Spinal cord (tissue), 9 donors: ENCODE measurements at regions not wholly inside any gene's neighbourhood (a gene's known extent, or its start where the extent isn't known, plus 50 kb on each side); places are given as distances from the start of the nearest gene placed in this dataset.

ENCODE experiments used
- DNase-seq, 6 donors: peaks; one replicate each; pipeline versions ENCODE4 v3.0.0 to v3.0.0-alpha.2; 2013 to 2015; ENCODE audit warnings: low spot score in 6 of 6, low read depth in 4 of 6
- H3K27ac ChIP-seq: one replicate; pipeline ENCODE4 v1.5.1; 2013; ENCODE audit warnings: low read depth, low read length, control low read depth
- H3K27me3 ChIP-seq: one replicate; pipeline ENCODE4 v1.6.1; 2013; ENCODE audit warnings: low read length; ENCODE audit not compliant: control insufficient read depth, insufficient read depth
- H3K36me3 ChIP-seq: one replicate; pipeline ENCODE4 v1.6.1; 2013; ENCODE audit warnings: low read length; ENCODE audit not compliant: control insufficient read depth, insufficient read depth
- H3K4me1 ChIP-seq: one replicate; pipeline ENCODE4 v1.6.1; 2013; ENCODE audit warnings: low read length; ENCODE audit not compliant: control insufficient read depth, insufficient read depth
- H3K4me3 ChIP-seq: one replicate; pipeline ENCODE4 v1.5.1; 2013; ENCODE audit warnings: low read depth, low read length, control low read depth
- H3K9me3 ChIP-seq: one replicate; pipeline ENCODE4 v1.6.1; 2013; ENCODE audit warnings: low read length; ENCODE audit not compliant: control insufficient read depth, insufficient read depth
- WGBS: methylation state at CpG from one replicate; pipeline ENCODE4 v1.1.5; 2013; ENCODE audit warnings: missing lambda C conversion rate; ENCODE audit not compliant: insufficient coverage; 5-methylcytosine and 5-hydroxymethylcytosine counted together
- donor health status: healthy.

GRCh38 chr6:132133736-132134445, 182.7 kb upstream of the CCN2 start:
- DNase-seq, result no peak
- Histone ChIP-seq H3K27ac (no peak overlapping the region), H3K4me3 (no peak overlapping the region), H3K27me3 (no peaks in the 10 kb centered on the region), H3K9me3 (no peaks in the 10 kb centered on the region), H3K36me3 (no peaks in the 10 kb centered on the region), H3K4me1 (peaks cover 7% of the 10 kb centered on the region)
- no CpG with 5 or more reads among the region's 5 CpGs for WGBS

DNA sequence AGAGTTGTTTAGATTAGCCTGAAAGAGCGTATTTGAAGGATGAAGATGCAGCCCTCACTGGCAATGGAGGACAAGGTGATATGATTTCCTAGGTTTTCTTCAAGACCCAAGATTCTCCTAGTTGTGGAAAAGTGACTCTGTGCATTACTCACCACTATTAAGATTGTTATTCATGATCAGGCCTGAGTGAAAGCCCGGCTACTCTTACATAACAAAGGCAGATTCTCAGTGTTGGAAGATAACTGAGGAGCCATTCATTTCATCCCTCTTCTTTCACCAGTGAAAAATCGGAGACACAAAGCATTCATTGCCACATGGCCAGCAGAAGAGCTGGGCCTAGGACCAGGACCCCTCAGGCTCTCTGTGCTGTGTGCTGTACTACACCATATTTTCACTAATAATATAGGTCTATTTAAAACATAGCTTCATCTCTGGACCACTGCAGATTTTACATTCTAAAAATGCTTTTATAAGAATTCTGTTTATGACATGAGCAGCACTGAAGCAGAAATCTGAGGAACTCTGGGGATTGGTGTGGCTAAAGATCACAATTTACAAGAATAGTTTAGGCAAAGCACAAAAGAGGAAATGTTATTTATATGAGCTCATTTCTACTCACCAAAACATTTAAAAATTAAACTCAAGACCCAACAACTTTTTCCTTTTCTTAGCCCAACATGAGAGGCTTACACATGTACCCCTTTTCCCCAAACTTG, 181.9 kb upstream of the CCN2 start:
- peak in 2 of 6 donors; percentile 16 to 44 for DNase-seq
- Histone ChIP-seq H3K9me3 (no peaks in the 10 kb centered on the region), H3K27me3 (no peaks in the 10 kb centered on the region), H3K36me3 (no peaks in the 10 kb centered on the region), H3K4me3 (no peak overlapping the region), H3K27ac (peak overlapping the region; percentile 70), H3K4me1 (peaks cover 7% of the 10 kb centered on the region)
- no CpG with 5 or more reads among the region's 3 CpGs for WGBS

- Histone ChIP-seq H3K4me3 (no peak overlapping the region), H3K4me1 (peaks cover 7% of the 10 kb centered on the region), H3K9me3 (no peaks in the 10 kb centered on the region), H3K36me3 (no peaks in the 10 kb centered on the region), H3K27me3 (no peaks in the 10 kb centered on the region), H3K27ac (peak overlapping the region; percentile 70)
- DNase-seq, result peak in 2 of 6 donors; percentile 58 to 64
- no CpG with 5 or more reads among the region's 2 CpGs for WGBS
Measured at GRCh38 chr6:132132422-132132821, 181.2 kb upstream of the CCN2 start.

GRCh38 chr6:132131758-132132157, 180.6 kb upstream of the CCN2 start:
- Histone ChIP-seq H3K4me3 (no peak overlapping the region), H3K4me1 (peaks cover 7% of the 10 kb centered on the region), H3K36me3 (no peaks in the 10 kb centered on the region), H3K27me3 (no peaks in the 10 kb centered on the region), H3K27ac (peak overlapping the region; percentile 70), H3K9me3 (no peaks in the 10 kb centered on the region)
- peak in 2 of 6 donors; percentile 62 to 66 for DNase-seq
- WGBS, result 40% methylated on average over 2 of the region's 2 CpGs

DNA sequence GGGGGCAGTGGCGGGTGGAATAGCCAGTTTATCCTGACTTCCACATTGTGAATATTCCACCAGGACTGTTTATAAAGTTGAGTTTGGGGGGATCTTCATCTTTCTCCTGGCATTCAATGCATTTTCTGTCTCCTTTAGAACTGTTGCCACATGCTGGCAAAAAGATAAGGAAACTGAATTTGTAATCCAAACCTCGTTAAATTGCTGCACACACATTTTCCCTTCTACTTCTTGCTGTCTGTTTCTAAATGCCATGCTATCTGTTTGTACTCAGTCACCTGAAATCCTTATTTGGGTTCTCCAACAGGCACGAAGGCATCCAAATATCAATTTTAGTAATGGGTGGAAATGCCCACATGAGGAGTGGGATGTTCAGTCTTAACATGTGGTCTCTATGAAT, 180.2 kb upstream of the CCN2 start:
- Histone ChIP-seq H3K27me3 (no peaks in the 10 kb centered on the region), H3K4me1 (peaks cover 7% of the 10 kb centered on the region), H3K4me3 (no peak overlapping the region), H3K9me3 (no peaks in the 10 kb centered on the region), H3K27ac (peak overlapping the region; percentile 70), H3K36me3 (no peaks in the 10 kb centered on the region)
- peak in 2 of 6 donors; percentile 18 to 54 for DNase-seq
- WGBS, result 45% methylated on average over 1 of the region's 3 CpGs

- Histone ChIP-seq H3K4me3 (no peak overlapping the region), H3K27ac (peak overlapping the region; percentile 70), H3K9me3 (no peaks in the 10 kb centered on the region), H3K4me1 (peaks cover 7% of the 10 kb centered on the region), H3K27me3 (no peaks in the 10 kb centered on the region), H3K36me3 (no peaks in the 10 kb centered on the region)
- WGBS, result 10% methylated on average over 2 of the region's 10 CpGs
- DNase-seq, result peak in 2 of 6 donors; percentile 20 to 69
Measured at GRCh38 chr6:132130626-132131298, 179.6 kb upstream of the CCN2 start.

DNA sequence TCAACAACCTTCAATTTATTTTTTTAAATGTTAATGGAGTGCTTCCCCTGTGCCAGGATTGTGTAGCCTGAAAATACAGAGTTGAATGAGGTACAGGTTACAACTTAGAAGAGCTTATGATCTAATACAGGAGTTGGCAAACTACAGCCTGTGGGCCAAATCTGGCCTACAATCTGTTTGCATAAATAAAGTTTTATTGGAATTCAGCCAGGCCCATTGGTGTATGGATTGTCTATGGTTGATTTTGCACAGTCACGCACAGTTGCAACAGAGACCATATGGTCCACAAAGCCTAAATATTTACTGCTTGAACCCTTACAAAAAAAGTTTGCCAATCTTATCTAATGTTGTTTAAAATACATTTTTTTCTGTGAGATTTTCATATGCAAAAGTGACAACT, 177.3 kb upstream of the CCN2 start:
- H3K36me3 ChIP-seq, result no peaks in the 10 kb centered on the region
- H3K27ac ChIP-seq, result no peak overlapping the region
- peak in 1 of 6 donors; percentile 56 for DNase-seq
- no CpG with 5 or more reads among the region's 1 CpG for WGBS
- no peaks in the 10 kb centered on the region for H3K27me3 ChIP-seq
- H3K4me3 ChIP-seq, result no peak overlapping the region
- H3K9me3 ChIP-seq, result no peaks in the 10 kb centered on the region
- peaks cover 7% of the 10 kb centered on the region for H3K4me1 ChIP-seq

GRCh38 chr6:132126150-132126549, 175.0 kb upstream of the CCN2 start:
- H3K27me3 ChIP-seq, result no peaks in the 10 kb centered on the region
- no peaks in the 10 kb centered on the region for H3K9me3 ChIP-seq
- no peak for DNase-seq
- WGBS, result no CpG with 5 or more reads among the region's 2 CpGs
- peaks cover 3% of the 10 kb centered on the region for H3K4me1 ChIP-seq
- H3K27ac ChIP-seq, result no peak overlapping the region
- no peaks in the 10 kb centered on the region for H3K36me3 ChIP-seq
- H3K4me3 ChIP-seq, result no peak overlapping the region

DNA sequence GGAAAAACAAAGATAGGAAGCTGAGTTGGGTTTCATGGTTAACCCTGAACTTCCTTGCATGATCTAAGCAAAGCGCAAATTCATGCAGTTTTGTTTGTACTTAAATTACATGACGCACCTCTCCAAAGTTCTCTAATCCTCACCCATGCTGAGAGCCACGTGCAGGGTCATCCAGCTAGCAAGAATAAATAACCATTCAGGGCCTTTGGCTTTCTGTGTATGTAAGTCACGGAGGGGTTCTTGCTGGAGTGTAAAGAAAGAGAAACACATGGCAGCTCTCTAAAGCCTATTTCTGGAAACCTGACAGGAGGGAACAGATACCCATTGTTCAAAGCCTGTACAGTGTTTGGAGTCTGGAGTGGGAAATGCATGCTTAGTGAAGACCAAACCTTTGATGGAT, 171.7 kb upstream of the CCN2 start:
- Histone ChIP-seq H3K27me3 (no peaks in the 10 kb centered on the region), H3K27ac (peak overlapping the region; percentile 35), H3K36me3 (no peaks in the 10 kb centered on the region), H3K4me3 (no peak overlapping the region), H3K4me1 (no peaks in the 10 kb centered on the region), H3K9me3 (no peaks in the 10 kb centered on the region)
- peak in 5 of 6 donors; percentile 57 to 93 (median 77) for DNase-seq
- whole genome bisulfite sequencing, result 38% methylated on average over 2 of the region's 4 CpGs
